C4-2B (cell line): ENCODE measurements at regions not wholly inside any gene's neighbourhood (a gene's known extent, or its start where the extent isn't known, plus 50 kb on each side); places are given as distances from the start of the nearest gene placed in this dataset.

Experiments used
- CTCF ChIP-seq: fragments of 450-650 bp; conservative IDR thresholded peaks from 2 replicates; pipeline ENCODE4 v1.5.1; 2017; ENCODE audit warnings: mild to moderate bottlenecking
- ZFX ChIP-seq: fragments of 450-650 bp; IDR thresholded peaks from 2 replicates; pipeline ENCODE4 v1.6.1; 2017

- TF ChIP-seq CTCF, result no peak
- no peak for TF ChIP-seq ZFX
These were observed 403.5 kb downstream of the ARL4A start for GRCh38 chr7:13090959-13091358.
